Stimulated activated naive CD8-positive, alpha-beta T cell treated with anti-CD3 and anti-CD28 coated beads, Interleukin-15, amount 100 ng/mL, for 72 hours (primary cell): ENCODE measurements at regions not wholly inside any gene's neighbourhood (a gene's known extent, or its start where the extent isn't known, plus 50 kb on each side); places are given as distances from the start of the nearest gene placed in this dataset.
"Not testable (repeated sequence)": the region's sequence is repeated elsewhere in the genome, so short reads cannot be mapped to it uniquely, and the experiment has no call there.

Experiments used
- ATAC-seq: fragments of 150-1000 bp; cut with Tn5 transposase; 2 replicates; pipeline ENCODE4 v1.10.0; 2021; ENCODE audit warnings: mild to moderate bottlenecking, moderate library complexity
- DNase-seq, 2 donors: peaks; one replicate each; pipeline ENCODE4 v3.0.0; 2021 to 2022
- H3K27ac Mint-ChIP-seq, 2 donors: one replicate each; pipeline ENCODE4 v1.8.0; 2022; ENCODE audit warnings: mild to moderate bottlenecking in 2 of 2, mixed read lengths in 2 of 2, moderate library complexity in 2 of 2
- H3K27me3 Mint-ChIP-seq: one replicate; pipeline ENCODE4 v1.8.0; 2022; ENCODE audit warnings: mixed read lengths
- H3K4me1 Mint-ChIP-seq: one replicate; pipeline ENCODE4 v1.8.0; 2022; ENCODE audit warnings: mild to moderate bottlenecking, mixed read lengths
- H3K4me3 Mint-ChIP-seq, 2 donors: one replicate each; pipeline ENCODE4 v1.8.0; 2022; ENCODE audit warnings: mild to moderate bottlenecking in 2 of 2, mixed read lengths in 2 of 2, moderate library complexity in 1 of 2
- H3K9me3 Mint-ChIP-seq, 2 donors: one replicate each; pipeline ENCODE4 v1.8.0; 2022; ENCODE audit warnings: mixed read lengths in 2 of 2

DNA sequence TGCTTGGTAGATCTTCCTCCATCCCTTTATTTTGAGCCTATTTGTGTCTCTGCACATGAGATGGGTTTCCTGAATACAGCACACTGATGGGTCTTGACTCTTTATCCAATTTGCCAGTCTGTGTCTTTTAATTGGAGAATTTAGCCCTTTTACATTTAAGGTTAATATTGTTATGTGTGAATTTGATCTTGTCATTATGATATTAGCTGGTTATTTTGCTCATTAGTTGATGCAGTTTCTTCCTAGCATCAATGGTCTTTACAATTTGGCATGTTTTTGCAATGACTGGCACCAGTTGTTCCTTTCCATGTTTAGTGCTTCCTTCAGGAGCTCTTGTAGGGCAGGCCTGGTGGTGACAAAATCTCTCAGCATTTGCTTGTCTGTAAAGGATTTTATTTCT is 72.4 kb downstream of the HNRNPD start:
- peaks cover 0 to 14% of the 10 kb centered on the region in 2 donors for H3K9me3 Mint-ChIP-seq
- not testable (repeated sequence) for DNase-seq, H3K4me1 Mint-ChIP-seq, ATAC-seq, H3K27me3 Mint-ChIP-seq, H3K4me3 Mint-ChIP-seq, H3K27ac Mint-ChIP-seq

DNA sequence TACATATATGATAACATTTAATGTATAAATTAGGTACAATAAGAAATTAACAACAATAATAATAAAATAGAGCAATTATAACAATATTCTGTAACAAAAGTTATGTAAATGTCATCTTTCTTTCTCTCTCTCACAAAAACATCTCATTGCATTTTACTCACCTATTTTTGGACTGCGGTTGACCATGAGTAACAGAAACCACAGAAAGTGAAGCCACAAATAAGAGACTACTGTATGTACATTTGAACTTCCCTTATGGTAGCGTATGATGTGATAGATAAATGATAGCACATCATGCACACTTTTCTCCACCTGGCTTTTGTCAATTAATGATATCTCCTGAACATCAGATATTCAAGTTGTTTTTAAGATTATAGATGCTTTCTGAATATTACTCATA is 80.5 kb downstream of the HNRNPD start:
- H3K4me1 Mint-ChIP-seq = peaks cover 9% of the 10 kb centered on the region
- DNase-seq = peak; percentile 21 to 27
- no peaks in the 10 kb centered on the region for H3K27me3 Mint-ChIP-seq
- ATAC-seq = peak; percentile 94
- H3K27ac Mint-ChIP-seq = no peak overlapping the region
- no peaks in the 10 kb centered on the region for H3K9me3 Mint-ChIP-seq
- no peak overlapping the region for H3K4me3 Mint-ChIP-seq

DNA sequence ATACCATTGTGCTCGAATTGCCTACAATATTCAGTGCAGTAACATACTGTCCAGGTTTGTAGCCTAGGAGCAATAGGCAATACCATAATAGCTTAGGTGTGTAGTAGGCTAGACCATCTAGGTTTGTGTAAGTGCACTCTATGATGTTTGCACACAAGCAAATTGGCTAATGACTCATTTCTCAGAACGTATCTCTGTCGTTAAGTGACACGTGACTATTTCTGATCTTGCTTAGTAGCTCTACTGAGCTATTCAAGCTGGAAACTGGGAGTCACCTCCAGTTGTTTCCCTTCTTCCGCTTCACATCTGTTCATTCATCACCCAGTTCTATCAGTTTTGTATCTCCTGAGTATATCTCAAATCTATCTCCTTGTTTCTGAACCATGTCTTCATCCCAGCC is 86.1 kb downstream of the HNRNPD start:
- ATAC-seq (no peak), DNase-seq (no peak)
- Mint-ChIP-seq H3K27me3 (peaks cover 16% of the 10 kb centered on the region), H3K4me1 (peaks cover 17% of the 10 kb centered on the region), H3K27ac (no peak overlapping the region), H3K9me3 (no peaks in the 10 kb centered on the region), H3K4me3 (no peak overlapping the region)

DNA sequence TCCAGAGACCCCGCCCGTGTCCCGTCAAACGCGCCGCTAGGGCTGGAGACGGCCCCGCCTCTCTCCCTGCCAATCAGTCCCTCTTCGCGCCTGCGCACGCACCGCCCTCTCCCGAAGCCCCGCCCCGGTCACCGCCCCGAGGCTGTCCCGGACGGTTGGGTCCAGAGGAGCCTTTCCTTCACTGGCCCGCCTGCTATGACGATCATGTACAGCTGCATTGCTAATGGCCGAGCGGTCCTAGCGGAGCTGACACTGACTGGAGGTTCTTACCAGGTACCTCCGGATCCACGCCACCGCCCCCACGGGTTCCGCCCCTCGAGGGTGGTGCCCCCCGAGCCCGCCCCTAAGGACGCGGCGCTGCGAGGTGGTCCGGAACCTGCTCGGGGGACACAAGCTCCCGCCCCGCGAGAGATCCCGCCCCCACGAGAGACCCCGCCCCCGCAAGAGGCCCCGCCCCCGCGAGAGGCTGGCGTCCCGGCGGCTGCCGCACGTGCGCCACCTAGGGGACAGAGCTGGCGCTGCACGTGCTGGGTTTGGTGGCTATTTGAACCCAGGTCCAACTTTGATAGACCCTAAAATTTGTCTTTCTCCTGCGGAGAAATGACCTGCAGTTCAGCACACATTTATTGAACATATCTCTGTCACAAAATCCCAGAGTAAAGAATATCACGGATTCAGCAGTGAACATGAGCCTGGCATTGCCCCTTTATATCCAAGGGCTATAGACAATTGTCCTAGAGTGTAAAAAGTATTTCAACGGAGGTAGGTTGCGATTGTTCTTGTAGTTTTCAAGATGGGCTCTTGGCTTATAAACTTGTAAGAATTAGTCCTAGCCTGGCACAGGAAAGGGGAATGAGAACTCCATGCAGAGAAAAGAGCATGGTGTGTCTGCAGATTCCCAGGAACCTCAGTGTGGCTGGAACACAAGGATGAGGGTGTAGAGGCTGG is 88.7 kb downstream of the HNRNPD start:
- Mint-ChIP-seq H3K27me3 (peaks cover 22% of the 10 kb centered on the region), H3K4me1 (peaks cover 17% of the 10 kb centered on the region), H3K4me3 (peak overlapping the region; percentile 78 to 81), H3K9me3 (no peaks in the 10 kb centered on the region), H3K27ac (no peak overlapping the region)
- peak; percentile 100 for ATAC-seq
- DNase-seq = peak; percentile 100

DNA sequence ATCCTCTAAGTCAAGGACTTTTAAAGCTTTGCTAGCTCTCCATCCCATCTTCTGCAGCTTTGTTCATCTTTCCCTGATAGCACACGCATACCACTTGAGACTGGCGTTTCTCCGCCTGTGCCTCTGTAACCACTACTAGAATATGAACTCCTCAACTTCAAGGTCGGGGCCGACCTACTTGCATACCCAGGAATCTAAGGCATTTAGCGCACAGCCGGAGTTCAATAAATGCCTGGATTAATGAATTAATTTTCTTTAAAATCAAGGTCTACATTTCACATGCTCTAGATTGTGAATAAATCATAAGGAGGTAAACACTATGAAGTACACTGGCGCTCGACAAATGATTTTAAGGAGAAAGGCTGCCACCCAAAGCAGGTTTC is 89.3 kb downstream of the HNRNPD start:
- no peak for DNase-seq
- Mint-ChIP-seq H3K27ac (no peak overlapping the region), H3K9me3 (no peaks in the 10 kb centered on the region), H3K27me3 (peaks cover 22% of the 10 kb centered on the region), H3K4me1 (peaks cover 17% of the 10 kb centered on the region), H3K4me3 (peak overlapping the region; percentile 78 to 81)
- no peak for ATAC-seq

DNA sequence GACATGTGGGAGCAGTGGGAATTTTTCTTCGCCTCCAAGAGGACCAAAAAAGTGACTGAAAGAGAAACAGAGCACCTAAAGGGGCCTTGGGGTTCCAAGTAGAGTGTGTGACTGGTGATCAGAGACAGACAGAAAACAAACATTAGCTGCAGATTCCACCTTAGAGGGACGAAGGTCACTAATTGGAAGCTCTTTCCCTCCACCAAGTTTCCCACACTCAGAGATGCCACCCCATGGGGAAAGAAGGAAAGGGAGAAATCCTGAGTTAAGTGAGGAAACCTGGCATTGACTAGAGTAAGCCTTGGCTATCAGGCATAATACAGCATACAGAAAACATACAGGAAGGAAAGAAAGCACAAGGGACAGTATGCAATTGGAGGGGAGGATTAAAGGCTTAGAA is 90.9 kb downstream of the HNRNPD start:
- Mint-ChIP-seq H3K27me3 (peaks cover 22% of the 10 kb centered on the region), H3K4me1 (peaks cover 17% of the 10 kb centered on the region), H3K27ac (no peak overlapping the region), H3K4me3 (no peak overlapping the region), H3K9me3 (no peaks in the 10 kb centered on the region)
- DNase-seq = no peak
- no peak for ATAC-seq

DNA sequence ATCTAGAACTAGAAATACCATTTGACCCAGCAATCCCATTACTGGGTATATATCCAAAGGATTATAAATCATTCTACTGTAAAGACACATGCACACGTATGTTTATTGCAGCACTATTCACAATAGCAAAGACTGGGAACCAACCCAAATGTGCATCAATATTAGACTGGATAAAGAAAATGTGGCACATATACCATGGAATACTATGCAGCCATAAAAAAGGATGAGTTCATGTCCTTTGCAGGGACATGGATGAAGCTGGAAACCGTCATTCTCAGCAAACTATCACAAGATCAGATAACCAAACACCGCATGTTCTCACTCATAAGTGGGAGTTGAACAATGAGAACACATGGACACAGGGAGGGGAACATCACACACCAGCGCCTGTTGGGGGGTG is 94.2 kb downstream of the HNRNPD start:
- peaks cover 21% of the 10 kb centered on the region for H3K27me3 Mint-ChIP-seq
- H3K27ac Mint-ChIP-seq, H3K9me3 Mint-ChIP-seq, H3K4me3 Mint-ChIP-seq, ATAC-seq, DNase-seq, H3K4me1 Mint-ChIP-seq: not testable (repeated sequence)

DNA sequence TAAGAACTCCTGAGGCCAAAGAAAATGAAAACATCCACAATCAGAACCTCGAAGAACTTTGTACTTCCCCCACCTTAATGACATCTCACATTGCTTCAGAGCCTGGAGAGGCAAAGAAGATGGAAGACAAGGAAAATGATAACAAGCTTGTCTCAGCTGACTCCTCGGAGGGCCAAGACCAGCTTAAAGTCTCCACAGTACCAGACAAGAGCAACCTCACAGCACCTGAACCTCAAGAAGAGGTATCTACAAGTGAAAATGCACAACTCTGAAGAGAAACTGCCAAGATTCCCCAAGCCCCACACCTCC is 97.5 kb downstream of the HNRNPD start:
- DNase-seq (no peak), ATAC-seq (no peak)
- Mint-ChIP-seq H3K4me1 (peaks cover 9% of the 10 kb centered on the region), H3K4me3 (no peak overlapping the region), H3K9me3 (no peaks in the 10 kb centered on the region), H3K27me3 (no peaks in the 10 kb centered on the region), H3K27ac (no peak overlapping the region)

DNA sequence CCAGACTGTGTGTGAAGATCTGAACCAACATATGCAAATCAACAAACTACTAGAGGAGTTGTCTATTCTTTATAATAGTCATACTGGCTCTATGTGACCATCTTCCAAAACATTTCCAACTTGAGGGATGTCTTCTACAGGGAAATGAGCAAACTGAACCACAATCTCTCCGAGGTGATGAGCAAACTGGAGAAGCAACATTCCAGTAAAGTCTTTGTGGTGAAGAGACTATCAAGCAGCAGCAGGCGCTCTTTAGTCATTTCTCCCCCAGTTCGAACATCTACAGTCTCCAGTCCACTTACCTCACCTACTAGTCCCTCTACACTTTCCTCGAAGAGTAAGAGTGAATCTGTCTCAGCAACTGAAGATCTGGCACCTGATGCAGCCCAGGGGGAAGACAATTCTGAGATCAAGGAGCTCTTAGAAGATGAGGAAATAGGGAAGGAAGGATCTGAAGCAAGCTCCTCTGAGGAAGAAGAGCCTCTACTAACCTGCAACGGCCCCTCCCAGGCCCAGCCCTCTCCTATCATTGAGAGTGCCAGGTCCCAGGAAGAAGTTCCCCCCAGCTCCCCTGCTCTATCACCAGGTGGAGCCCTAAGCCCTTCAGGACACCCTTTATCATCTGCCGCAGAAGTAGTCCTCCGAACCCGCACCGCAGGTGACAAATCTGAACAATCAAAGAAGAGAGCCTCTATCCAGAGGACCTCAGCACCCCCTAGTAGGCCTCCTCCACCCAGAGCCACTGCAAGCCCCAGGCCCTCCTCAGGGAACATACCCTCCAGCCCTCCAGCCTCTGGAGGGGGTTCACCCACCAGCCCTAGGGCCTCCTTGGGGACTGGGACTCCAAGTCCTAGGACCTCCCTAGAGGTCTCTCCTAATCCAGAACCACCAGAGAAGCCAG is 98.1 kb downstream of the HNRNPD start:
- DNase-seq (no peak), ATAC-seq (peak; percentile 65)
- Mint-ChIP-seq H3K27ac (peak overlapping the region in 1 of 2 donors; percentile 15), H3K9me3 (no peaks in the 10 kb centered on the region), H3K27me3 (no peaks in the 10 kb centered on the region), H3K4me1 (peaks cover 9% of the 10 kb centered on the region), H3K4me3 (no peak overlapping the region)

DNA sequence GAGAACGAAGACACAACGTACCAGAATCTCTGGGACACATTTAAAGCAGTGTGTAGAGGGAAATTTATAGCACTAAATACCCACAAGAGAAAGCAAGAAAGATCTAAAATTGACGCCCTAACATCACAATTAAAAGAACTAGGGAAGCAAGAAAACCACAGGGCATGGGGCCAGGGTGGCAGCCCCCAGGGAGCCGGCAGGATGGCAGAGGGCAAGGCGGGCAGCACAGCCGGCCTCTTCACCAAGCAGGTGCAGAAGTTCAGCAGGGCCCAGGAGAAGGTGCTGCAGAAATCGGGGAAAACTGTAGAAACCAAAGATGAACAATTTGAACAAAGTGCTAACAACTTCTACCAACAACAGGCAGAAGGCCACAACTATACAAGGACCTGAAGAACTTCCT is 99.1 kb downstream of the HNRNPD start:
- H3K27ac Mint-ChIP-seq, H3K27me3 Mint-ChIP-seq, ATAC-seq, DNase-seq, H3K4me3 Mint-ChIP-seq, H3K4me1 Mint-ChIP-seq, H3K9me3 Mint-ChIP-seq: not testable (repeated sequence)

DNA sequence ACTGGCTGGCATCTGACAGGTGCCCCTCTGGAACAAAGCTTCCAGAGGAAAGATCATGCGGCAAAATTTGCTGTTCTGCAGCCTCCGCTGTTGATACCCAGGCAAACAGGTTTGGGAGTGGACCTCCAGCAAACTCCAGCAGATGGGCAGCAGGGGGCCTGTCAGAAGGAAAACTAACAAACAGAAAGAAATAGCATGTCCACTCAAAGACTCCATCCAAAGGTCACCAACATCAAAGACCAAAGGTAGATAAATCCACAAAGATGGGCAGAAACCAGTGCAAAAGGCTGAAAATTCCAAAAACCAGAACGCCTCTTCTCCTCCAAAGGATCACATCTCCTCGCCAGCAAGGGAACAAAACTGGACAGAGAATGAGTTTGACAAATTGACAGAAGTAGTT is 101.3 kb downstream of the HNRNPD start:
- not testable (repeated sequence) for H3K4me3 Mint-ChIP-seq, ATAC-seq, H3K9me3 Mint-ChIP-seq, H3K27ac Mint-ChIP-seq, H3K27me3 Mint-ChIP-seq, DNase-seq
- H3K4me1 Mint-ChIP-seq = peaks cover 21% of the 10 kb centered on the region

DNA sequence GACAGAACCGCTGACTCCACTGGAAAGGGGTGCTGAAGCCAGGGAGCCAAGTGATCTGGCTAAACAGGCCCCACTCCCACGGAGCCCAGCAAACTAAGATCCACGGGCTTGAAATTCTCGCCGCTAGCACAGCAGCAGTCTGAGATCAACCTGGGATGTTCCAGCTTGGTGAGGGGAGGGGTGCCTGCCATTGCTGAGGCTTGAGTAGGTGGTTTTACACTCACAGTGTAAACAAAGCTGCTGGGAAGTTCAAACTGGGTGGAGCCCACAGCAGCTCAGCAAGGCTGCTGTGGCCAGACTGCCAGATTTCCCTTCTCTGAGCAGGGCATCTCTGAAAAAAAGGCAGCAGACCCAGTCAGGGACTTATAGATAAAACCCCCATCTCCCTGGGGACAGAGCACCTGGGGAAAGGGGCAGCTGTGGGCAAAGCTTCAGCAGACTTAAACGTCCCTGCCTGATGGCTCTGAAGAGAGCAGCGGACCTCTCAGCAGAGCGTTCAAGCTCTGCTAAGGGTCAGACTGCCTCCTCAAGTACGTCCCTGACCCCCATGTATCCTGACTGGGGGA is 101.8 kb downstream of the HNRNPD start:
- not testable (repeated sequence) for DNase-seq

DNA sequence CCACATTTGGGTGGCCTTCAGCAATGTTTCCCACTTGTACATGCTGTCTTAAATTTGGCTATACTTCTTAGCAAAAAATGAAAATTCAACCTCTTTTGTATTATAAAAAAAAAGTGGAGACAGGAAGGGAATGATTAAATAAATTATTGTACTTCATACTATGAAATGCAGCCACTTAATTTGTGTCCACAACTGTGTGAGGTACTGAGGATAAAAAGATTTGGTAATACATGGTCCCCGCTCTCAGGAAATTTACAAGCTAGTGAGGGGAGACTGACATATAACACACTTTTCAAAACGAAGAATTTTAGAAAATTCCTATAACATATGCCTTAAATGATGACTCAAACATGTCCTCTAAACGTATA is 105.0 kb downstream of the HNRNPD start:
- Mint-ChIP-seq H3K27ac (no peak overlapping the region), H3K27me3 (no peaks in the 10 kb centered on the region), H3K4me3 (no peak overlapping the region), H3K9me3 (no peaks in the 10 kb centered on the region), H3K4me1 (peaks cover 14% of the 10 kb centered on the region)
- ATAC-seq (no peak), DNase-seq (no peak)

More for the DNA sequence above, 101.8 kb downstream of the HNRNPD start:
- peaks cover 23% of the 10 kb centered on the region for H3K4me1 Mint-ChIP-seq
- not testable (repeated sequence) for H3K4me3 Mint-ChIP-seq, H3K27ac Mint-ChIP-seq, ATAC-seq, H3K9me3 Mint-ChIP-seq, H3K27me3 Mint-ChIP-seq

DNA sequence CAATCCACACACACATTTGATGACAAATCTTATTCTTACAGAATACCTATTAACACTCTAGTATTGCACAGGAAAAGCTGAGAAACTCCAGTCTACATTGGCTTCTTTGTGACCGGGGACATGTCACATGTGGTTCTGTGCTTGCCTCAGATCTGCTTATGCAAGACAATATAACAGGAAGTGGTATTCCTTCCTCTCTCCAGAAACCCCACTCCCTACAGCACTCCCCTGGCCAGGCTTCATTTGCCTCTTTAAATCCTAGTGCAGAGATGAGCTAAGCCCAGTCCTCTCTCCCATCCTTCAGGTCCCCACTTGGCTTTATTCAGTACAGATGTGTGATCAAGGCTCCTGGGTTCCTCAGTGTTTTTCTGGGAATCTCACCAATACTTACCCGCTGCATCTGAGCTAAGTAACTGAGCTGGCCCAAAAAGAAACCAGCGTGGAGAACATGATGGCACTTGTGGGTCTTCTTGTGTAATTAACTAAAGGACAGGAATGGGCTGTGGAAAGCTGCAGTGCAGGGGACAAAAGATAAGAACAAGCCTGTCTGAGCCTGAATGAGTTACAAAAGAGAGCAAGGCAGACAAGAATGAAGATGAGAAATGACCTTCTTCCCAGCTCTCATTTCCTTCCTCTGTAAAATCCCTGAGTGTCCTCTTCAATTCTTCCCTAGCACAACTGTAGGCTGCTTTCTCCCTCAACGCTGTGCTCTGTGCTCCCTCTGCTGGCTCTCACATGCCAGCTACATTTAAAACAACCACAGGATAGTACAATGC is 105.6 kb downstream of the HNRNPD start:
- ATAC-seq (peak; percentile 96), DNase-seq (peak; percentile 23 to 35)
- H3K9me3 Mint-ChIP-seq = no peaks in the 10 kb centered on the region
- H3K4me3 Mint-ChIP-seq = no peak overlapping the region
- H3K27ac Mint-ChIP-seq = no peak overlapping the region
- peaks cover 14% of the 10 kb centered on the region for H3K4me1 Mint-ChIP-seq
- H3K27me3 Mint-ChIP-seq = no peaks in the 10 kb centered on the region

DNA sequence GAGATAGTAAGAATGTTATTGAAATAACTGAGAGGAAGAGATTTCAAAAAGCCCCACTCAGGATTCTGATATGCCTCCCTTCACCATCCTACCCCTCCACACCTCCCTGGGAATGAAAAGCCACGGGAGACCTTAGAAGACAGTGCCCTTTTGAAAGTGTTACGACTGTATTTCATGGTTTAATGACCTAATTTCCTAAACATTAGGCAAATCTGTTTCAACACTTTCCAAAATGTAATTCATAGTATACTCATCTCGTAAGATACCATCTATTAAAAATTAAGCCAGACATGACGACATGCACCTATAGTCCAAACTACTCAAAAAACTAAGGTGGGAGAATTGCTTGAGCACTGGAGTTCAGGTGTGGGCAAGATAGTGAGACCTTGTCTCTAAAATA is 106.3 kb downstream of the HNRNPD start:
- DNase-seq (no peak), ATAC-seq (no peak)
- peaks cover 14% of the 10 kb centered on the region for H3K4me1 Mint-ChIP-seq
- no peaks in the 10 kb centered on the region for H3K27me3 Mint-ChIP-seq
- no peak overlapping the region for H3K4me3 Mint-ChIP-seq
- no peak overlapping the region for H3K27ac Mint-ChIP-seq
- H3K9me3 Mint-ChIP-seq = no peaks in the 10 kb centered on the region
